D721Med (cell line): ENCODE measurements at regions not wholly inside any gene's neighbourhood (a gene's known extent, or its start where the extent isn't known, plus 50 kb on each side); places are given as distances from the start of the nearest gene placed in this dataset.

Experiments
- DNase-seq: peaks from one replicate; pipeline ENCODE4 v3.0.0; 2011; ENCODE audit warnings: low spot score; ENCODE audit not compliant: insufficient read length
- FAIRE-seq: peaks from 2 replicates; lab custom pipeline; 2011; peaks lifted over from hg19 to GRCh38; lab: Jason Lieb, UNC
- TF ChIP-seq, protein P1 (sequence below): IDR thresholded peaks from 2 replicates; pipeline ENCODE4 v1.5.1; 2012; ENCODE audit warnings: mild to moderate bottlenecking, control low read depth; ENCODE audit not compliant: insufficient read depth; ENCODE audit errors: missing control alignments

DNA sequence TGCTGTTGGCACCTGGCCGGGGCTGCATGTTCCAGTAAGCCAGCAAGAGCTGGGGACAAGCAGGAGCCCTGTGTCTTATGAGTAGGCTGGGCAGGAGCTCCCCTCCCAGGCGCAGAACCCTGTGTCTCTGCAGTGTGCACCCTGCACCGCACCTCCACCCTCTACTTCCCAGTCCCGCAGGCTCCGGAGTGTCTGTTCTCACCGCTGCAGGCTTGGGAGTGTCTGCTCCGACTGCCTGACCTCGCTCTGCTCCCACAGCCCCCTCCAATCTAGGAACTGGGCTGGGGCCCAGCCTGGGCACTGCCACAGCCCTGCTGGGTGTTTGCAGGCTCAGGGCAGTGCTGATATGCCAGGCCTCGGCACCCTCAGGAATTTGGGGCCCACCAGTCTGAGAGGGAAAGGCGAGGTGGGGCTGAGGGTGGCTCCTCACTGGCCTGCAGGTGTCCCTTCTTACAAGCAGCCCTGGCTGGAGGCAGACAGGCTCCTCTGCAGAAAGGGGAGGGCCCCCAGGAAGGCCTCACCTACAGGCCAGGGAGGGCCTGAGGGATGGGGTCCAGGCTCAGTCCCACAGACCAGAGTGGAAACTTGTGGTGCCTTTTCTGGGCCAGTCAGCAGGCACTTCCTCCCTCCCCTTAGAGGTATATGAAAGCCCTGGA is 871.6 kb upstream of the GJE1 start:
- FAIRE-seq (no peak), DNase-seq (no peak)
- TF ChIP-seq, protein P1, sequence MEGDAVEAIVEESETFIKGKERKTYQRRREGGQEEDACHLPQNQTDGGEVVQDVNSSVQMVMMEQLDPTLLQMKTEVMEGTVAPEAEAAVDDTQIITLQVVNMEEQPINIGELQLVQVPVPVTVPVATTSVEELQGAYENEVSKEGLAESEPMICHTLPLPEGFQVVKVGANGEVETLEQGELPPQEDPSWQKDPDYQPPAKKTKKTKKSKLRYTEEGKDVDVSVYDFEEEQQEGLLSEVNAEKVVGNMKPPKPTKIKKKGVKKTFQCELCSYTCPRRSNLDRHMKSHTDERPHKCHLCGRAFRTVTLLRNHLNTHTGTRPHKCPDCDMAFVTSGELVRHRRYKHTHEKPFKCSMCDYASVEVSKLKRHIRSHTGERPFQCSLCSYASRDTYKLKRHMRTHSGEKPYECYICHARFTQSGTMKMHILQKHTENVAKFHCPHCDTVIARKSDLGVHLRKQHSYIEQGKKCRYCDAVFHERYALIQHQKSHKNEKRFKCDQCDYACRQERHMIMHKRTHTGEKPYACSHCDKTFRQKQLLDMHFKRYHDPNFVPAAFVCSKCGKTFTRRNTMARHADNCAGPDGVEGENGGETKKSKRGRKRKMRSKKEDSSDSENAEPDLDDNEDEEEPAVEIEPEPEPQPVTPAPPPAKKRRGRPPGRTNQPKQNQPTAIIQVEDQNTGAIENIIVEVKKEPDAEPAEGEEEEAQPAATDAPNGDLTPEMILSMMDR = no peak

DNA sequence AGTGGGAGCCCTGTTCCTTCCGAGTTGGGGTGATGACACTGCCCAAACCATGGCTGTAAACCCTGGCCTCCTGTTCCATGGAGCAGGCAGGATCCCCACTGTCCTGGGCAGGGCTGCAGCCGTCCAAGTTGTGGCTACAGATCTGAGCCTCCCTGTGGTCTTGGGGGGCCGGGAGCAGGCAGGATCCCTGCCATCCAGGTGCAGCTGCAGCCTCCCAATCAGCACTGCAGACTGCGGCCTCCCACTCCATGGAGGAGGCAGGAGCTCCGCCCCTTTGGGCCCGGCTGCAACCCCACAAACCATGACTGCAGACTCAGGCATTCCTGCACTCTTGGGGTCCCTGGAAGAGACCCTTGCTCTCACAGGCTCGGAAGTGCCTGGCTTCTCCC is 872.1 kb upstream of the GJE1 start:
- no peak for DNase-seq
- TF ChIP-seq, protein P1 = no peak
- no peak for FAIRE-seq

DNA sequence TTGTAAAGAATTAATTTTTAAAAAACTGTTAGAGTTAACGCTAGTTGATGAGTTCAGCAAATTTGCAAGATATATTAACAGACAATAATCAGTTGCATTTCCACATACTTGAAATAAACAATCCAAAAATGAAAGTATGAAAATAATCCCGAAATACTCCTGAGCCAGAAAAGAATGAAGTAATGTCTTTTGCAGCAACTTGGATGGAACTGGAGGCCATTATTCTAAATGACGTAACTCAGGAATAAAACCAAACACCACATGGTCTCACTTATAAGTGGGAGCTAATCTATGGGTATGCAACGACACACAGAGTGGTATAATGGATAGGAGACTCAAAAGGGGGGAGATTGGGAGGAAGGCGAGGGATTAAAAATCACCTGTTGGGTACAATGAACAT is 872.9 kb upstream of the GJE1 start:
- FAIRE-seq (no peak), DNase-seq (no peak)
- TF ChIP-seq, protein P1 = no peak

DNA sequence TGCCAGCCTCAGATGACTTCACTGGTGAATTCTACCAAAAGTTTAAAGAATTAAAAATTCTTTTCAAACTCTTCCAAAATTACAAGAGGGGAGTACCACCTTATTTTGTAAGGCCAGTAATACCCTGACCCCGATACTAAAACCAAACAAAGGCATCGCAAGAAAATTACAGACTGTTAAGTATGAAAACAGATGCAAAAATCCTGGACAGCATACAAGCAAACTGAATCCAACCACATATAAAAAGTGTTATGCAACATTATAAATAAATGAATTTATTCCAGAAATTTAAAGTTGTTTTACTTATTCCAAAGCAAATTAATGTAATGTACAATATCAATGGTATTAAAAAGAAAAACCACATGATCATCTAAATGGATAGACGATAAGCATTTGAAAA is 873.6 kb upstream of the GJE1 start:
- DNase-seq = no peak
- no peak for FAIRE-seq
- TF ChIP-seq, protein P1 = no peak

DNA sequence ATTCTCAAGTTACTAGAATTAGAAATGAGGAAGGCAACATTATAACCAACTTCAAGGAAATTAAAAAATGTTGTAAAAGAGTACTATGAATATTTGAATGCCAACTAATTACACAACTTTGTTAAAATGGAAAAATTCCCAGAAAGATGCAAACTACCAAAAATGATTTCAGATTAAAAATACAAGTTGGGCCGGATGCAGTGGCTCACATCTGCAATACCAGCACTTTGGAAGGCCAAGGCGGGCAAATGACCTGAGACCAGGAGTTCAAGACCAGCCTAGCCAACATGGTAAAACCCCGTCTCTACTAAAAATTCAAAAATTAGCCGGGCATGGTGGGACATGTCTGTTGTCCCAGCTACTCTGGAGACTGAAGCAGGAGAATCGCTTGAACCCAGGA is 874.2 kb upstream of the GJE1 start:
- DNase-seq (no peak), FAIRE-seq (no peak)
- TF ChIP-seq, protein P1 = no peak

DNA sequence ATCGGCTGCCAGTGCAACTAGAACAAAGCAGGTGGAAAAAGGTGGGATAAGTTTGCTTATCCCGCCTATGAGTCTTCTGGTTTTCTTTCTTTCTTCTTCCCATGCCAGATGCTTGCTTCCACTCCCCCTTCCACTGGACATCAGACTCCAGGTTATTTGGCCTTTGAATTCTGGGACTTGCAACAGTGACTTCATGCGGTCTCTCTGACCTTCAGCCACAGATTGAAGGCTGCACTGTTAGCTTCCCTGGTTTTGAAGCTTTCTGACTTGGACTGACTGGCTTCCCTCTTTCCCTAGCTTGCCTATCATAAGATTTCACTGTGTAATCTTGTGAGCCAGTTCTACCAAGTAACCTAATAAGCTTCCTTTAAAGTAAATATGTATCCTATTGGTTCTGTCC is 878.4 kb upstream of the GJE1 start:
- DNase-seq (no peak), FAIRE-seq (no peak)
- TF ChIP-seq, protein P1 = no peak

DNA sequence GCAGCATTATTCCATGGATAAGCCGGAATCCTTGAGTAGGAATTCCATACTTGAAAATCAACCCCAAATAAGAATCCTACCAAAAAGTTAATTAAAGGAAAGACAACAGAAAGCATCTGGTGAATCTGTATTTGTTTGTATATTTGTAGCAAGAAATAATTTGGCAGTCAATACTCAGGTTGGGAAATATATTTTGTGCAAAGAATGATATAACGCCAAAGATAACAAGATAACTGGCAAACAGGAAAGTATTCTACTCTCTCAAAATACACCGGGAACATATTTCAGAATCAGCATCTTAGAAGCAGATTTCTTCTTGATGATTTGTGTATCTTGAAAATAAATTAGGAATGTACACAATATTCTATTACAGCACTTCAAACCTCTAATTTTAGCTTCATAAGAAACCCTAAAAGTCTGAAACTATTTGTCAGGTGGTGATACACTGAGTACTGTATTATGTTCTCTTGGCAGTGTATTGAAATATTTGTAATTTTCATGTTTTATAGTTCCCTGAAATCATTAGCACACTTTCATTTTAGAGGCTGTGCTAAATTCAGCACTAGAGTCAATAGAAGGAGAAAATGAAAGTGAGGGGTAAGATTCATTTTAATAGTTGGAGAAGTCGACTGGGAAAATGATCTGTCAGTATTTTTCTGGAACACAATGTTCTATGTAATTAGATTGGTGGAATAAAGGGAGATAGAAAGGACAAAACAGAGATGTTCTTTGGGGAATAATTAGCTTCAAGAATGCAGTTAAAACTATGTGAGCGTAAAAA is 879.7 kb upstream of the GJE1 start:
- FAIRE-seq = no peak
- TF ChIP-seq, protein P1 = no peak
- no peak for DNase-seq
